D721Med (cell line): ENCODE measurements at regions not wholly inside any gene's neighbourhood (a gene's known extent, or its start where the extent isn't known, plus 50 kb on each side); places are given as distances from the start of the nearest gene placed in this dataset.
"Not testable (repeated sequence)": the region's sequence is repeated elsewhere in the genome, so short reads cannot be mapped to it uniquely, and the experiment has no call there.

Source experiments
- DNase-seq: peaks from one replicate; pipeline ENCODE4 v3.0.0; 2011; ENCODE audit warnings: low spot score; ENCODE audit not compliant: insufficient read length
- FAIRE-seq: peaks from 2 replicates; lab custom pipeline; 2011; peaks lifted over from hg19 to GRCh38; lab: Jason Lieb, UNC
- CTCF ChIP-seq: IDR thresholded peaks from 2 replicates; pipeline ENCODE4 v1.5.1; 2012; ENCODE audit warnings: mild to moderate bottlenecking, control low read depth; ENCODE audit not compliant: insufficient read depth; ENCODE audit errors: missing control alignments

- no peak for FAIRE-seq
- no peak for DNase-seq
- no peak for TF ChIP-seq CTCF
Measured at GRCh38 chr14:66022526-66022925, 463.6 kb upstream of the CCDC196 start.

- no peak for TF ChIP-seq CTCF
- FAIRE-seq (no peak), DNase-seq (no peak)
Measured at GRCh38 chr14:66025779-66026178, 460.4 kb upstream of the CCDC196 start.

GRCh38 chr14:66031981-66032380 lies 454.2 kb upstream of the CCDC196 start:
- FAIRE-seq, DNase-seq: not testable (repeated sequence)

GRCh38 chr14:66032800-66033199 lies 453.4 kb upstream of the CCDC196 start:
- TF ChIP-seq CTCF: no peak
- no peak for FAIRE-seq
- no peak for DNase-seq

- no peak for FAIRE-seq
- DNase-seq: no peak
- no peak for TF ChIP-seq CTCF
Measured at GRCh38 chr14:66036547-66036946, 449.6 kb upstream of the CCDC196 start.

- no peak for FAIRE-seq
- TF ChIP-seq CTCF: no peak
- DNase-seq: no peak
Measured at GRCh38 chr14:66037361-66037760, 448.8 kb upstream of the CCDC196 start.

- DNase-seq (no peak), FAIRE-seq (no peak)
- no peak for TF ChIP-seq CTCF
Measured at GRCh38 chr14:66038212-66038611, 448.0 kb upstream of the CCDC196 start.

- FAIRE-seq (no peak), DNase-seq (no peak)
- no peak for TF ChIP-seq CTCF
Measured at GRCh38 chr14:66038618-66039017, 447.6 kb upstream of the CCDC196 start.
